ENCODE measurements at regions not wholly inside any gene's neighbourhood (a gene's known extent, or its start where the extent isn't known, plus 50 kb on each side); places are given as distances from the start of the nearest gene placed in this dataset.
"Not testable (repeated sequence)": the region's sequence is repeated elsewhere in the genome, so short reads cannot be mapped to it uniquely, and the experiment has no call there.

- no peak for DNase-seq
These were observed 110.1 kb upstream of the LPAR1 start for GRCh38 chr9:111148052-111149017.

DNA sequence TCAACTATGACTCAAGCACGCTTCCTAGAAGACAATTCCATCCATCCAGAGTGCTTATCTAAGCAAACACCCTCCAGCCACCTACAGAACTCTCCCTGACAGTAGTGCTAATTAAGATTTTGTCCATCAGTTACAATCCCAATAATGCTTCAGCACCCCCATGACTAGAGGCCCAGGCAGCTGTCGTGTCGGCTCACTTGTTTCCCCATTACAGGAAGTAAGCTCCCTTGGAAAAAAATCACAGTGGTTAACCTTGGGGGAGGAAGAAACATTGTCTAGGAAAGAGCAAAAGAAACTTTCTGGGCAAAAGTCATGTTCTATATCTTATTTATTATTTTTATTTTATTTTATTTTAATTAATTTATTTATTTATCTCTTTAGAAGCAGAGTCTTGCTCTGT is 108.8 kb upstream of the LPAR1 start:
- DNase-seq = no peak

DNA sequence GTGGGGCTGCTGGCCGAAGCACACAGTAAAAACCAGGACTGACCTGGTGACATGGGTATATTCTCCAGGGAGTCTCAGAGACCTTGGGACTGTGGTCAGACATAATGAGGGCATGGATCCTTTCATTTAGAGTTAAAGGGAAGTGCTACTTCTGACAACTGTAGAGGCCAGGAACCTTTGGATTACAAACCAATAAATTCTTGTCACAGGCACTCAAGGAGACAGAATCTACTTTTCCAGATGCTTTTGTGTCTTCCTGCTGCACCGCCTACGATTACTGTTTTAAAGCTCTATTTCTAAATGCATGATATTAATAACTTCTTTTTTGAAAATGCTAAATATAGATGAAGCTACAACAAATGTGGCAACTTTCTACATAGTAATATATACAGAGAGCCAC is 106.5 kb upstream of the LPAR1 start:
- DNase-seq = no peak

GRCh38 chr9:111136180-111136579 is 97.9 kb upstream of the LPAR1 start:
- DNase-seq = no peak

- DNase-seq = no peak
These were observed 92.9 kb upstream of the LPAR1 start for GRCh38 chr9:111131211-111131610.

DNA sequence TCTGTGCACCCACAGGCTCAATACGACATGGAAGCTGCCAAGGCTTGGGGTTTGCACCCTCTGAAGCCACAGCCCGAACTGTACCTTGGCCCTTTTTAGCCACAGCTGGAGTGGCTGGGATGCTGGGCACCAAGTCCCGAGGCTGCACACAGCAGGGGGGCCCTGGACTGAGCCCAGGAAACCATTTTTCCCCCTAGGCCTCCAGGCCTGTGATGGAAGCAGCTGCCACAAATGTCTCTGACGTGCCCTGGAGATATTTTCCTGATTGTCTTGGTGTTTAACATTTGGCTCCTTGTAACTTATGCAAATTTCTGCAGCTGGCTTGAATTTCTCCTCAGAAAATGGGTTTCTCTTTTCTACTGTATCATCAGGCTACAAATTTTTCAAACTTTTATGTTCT is 82.3 kb upstream of the LPAR1 start:
- no peak for DNase-seq

DNA sequence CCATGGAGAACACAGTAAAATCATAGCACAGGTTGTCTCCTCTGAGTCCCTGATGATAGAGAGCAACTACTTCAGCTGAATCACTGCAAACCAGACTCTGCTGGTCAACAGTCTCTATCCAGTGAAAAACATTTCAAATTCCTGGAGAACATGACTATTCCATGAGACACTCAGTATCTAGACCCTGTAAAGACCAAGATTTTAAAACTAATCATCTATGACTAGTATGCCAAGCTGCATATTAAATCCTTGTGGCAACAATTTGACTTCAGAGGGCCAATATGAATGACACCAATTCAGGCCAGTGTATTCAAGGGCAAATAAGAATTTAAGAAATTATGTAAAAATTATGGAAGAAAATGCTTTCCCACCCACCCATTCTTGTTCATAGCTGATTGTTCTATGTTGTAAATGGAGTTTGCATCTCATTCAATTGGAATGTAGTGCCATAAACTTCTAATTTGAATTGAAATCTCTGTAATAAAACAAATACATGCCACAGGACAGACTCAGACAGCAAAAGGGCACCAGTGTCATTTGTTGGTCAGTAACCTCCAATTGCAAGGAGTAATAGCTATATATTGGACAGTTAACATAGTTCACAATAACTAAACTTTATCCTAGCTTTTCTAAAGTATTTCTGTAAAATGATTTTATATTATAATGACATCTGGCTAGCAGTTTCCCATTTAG is 80.1 kb upstream of the LPAR1 start:
- DNase-seq = no peak

- DNase-seq = no peak
These were observed 76.2 kb upstream of the LPAR1 start for GRCh38 chr9:111114486-111114885.

DNA sequence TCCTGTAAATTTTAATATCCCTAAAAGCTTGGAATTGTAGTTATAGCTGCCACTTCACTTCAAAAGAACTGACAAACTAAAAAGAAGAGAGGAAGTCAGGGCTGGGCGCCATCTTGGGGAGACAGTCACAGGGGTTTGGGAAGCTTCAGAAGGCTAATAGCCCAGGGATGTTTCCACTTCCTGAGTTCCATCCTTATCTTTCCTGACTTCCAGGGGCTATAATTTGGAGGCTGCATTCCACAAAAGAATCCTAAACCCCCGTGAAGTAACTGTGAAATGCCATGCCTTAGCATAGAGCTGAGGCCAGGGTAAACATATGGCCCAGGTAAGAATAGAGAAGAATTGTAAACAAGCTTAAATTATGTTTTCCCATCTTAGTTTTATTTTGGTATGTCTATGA is 75.4 kb upstream of the LPAR1 start:
- DNase-seq = no peak

GRCh38 chr9:111110805-111111204 is 72.5 kb upstream of the LPAR1 start:
- no peak for DNase-seq

- DNase-seq = no peak
These were observed 70.7 kb upstream of the LPAR1 start for GRCh38 chr9:111108946-111109345.

GRCh38 chr9:111107141-111107540 is 68.9 kb upstream of the LPAR1 start:
- no peak for DNase-seq

DNA sequence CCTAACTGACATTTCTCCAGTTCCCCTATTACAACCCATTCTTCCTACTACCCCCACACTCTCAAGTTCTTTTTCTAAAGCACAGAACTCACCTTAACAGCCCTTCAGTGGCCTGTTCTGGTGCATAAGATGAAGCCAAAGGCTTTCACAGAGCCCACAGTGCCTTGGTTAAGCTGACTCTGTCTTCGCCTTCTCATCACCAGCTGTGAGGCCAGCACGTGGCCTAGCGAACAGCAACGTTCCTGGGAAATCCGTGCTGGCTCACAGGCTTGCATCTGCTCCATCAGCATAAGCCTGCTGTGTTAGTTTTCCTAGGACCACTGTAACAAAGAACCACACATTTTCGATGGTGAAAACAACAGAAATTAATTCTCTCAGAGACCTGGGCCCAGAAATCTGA is 67.9 kb upstream of the LPAR1 start:
- no peak for DNase-seq

DNA sequence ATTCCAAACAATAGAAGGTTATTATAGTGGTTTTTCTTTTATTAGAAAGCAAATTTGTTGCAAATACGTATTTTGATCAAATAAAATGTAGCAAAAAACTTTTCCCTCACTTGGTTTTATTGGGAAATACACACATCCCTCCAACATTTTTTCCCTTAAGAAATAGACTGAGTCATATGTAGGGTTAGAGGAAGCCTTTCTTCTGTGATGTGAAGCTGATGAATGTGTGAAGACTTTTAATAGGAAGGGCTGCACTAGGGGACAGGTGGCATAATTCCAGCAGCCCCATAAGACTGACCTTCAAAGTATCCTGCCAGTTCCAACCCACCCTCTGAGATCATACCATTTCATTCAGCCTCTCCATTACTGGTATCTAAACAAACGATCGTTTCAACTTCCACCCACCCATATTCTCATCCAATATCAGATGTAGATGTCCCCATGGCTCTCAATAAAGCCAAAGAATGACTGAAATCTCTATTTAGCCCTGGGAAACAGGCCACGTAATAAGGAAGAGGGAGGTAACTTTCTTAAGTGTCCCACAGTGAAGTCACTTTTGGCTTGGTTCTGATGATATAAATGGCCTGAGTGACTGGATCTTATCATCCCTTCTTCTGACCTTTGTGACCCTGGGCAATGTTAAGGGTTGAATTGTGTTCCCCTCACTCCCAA is 64.7 kb upstream of the LPAR1 start:
- DNase-seq = no peak

DNA sequence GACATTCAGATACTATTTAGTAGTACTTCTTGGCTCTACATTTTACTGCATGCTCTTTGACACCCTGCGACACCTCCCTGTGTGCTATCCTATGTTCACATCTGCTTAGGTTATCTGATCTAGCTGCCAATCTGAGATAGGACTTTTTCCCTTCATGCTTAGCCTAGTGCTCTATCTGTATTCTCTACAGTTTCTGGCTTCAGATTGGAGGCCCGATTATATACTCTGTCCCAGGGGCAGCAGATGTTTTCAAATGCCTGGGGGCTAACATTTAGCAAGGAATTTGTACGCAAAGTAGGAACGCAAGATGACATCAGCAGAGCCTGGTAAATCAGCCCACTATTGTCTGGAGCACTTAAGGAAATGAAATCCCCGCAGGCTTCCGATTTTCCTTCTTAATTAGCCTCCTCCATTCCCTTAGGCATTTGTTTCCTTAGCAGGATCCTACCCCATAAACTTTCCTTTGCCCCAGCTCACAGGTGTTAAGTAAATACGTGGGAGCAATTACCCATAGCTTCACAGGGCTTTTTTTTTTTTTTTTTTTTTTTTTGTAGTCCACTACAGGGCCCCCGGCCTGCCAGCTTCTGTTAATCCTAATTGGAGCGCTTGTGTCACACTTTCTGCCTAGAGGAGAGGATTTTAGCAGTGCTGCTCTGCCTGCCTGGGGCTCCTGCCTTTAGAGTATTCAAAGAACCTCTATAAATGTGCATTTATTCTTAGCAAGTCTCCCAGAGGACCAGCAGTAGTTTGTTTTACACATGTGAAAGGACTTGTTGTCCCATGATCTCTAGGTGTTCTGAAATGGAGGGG is 61.1 kb upstream of the LPAR1 start:
- DNase-seq = no peak

DNA sequence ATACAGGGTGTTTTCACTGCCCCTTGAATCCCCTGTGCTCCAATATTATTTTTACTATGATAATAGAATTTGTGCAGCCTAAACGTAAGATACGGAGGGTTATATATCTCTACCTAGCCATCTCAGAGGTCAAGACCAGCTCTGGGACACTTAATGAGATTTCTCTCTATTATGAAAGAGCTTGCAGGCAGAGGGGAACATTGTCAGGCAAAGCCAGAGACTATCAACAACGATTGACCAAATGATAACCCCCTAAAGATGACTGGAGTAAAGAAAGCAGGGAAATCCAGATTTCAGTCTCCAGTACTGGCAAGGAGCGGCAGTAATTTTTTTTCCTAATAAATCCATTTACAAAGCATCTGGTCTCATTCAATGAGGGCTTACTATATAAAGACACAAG is 59.8 kb upstream of the LPAR1 start:
- no peak for DNase-seq

- DNase-seq = no peak
These were observed 57.8 kb upstream of the LPAR1 start for GRCh38 chr9:111096051-111096450.

- no peak for DNase-seq
These were observed 57.2 kb upstream of the LPAR1 start for GRCh38 chr9:111095441-111095840.

DNA sequence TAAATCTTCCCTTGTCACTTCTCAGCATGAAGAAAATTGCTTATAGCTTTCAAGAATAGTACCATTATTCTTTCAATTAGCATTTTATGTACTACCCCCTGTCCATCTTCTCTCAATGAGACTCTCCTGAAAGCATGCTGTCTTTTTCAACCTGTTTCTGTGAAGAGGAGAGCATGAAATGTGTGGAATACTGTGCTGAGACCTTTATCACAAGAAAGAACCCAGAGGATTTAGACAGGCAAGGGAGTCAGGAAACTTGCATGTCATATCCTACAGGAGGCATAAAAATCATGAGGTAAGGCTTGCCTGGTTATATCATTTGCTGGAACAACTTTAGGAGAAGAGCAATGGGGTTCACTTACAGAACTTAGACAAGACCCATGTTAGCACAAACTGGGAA is 56.7 kb upstream of the LPAR1 start:
- no peak for DNase-seq

GRCh38 chr9:111094433-111094924 is 56.2 kb upstream of the LPAR1 start:
- no peak for DNase-seq

GRCh38 chr9:111092167-111092566 is 53.9 kb upstream of the LPAR1 start:
- not testable (repeated sequence) for DNase-seq
